GM06990 (cell line): ENCODE measurements at regions not wholly inside any gene's neighbourhood (a gene's known extent, or its start where the extent isn't known, plus 50 kb on each side); places are given as distances from the start of the nearest gene placed in this dataset.

Experiments used
- DNase-seq: peaks from one replicate; pipeline ENCODE4 v3.0.0-alpha.2; 2011; ENCODE audit not compliant: insufficient read length; ENCODE audit errors: extremely low read depth
- H3K27me3 ChIP-seq: replicated peaks from 2 replicates; pipeline ENCODE4 v1.6.0; 2011; ENCODE audit warnings: low read length; ENCODE audit not compliant: control insufficient read depth, insufficient read depth
- H3K36me3 ChIP-seq: 2 replicates; pipeline ENCODE4 v1.5.1; 2011; ENCODE audit warnings: low read length; ENCODE audit not compliant: control insufficient read depth, insufficient read depth
- H3K4me3 ChIP-seq: replicated peaks from 2 replicates; pipeline ENCODE4 v1.5.1; 2011; ENCODE audit warnings: low read depth, mild to moderate bottlenecking, control low read depth, low read length
- TF ChIP-seq, protein P1 (sequence below): IDR thresholded peaks from 2 replicates; pipeline ENCODE4 v1.5.1; 2011; ENCODE audit warnings: low read length, control low read depth, mild to moderate bottlenecking, inconsistent platforms; ENCODE audit not compliant: insufficient read depth, poor library complexity, severe bottlenecking

GRCh38 chr6:170151804-170152123, 139.1 kb downstream of the DLL1 start:
- Histone ChIP-seq H3K27me3 (no peaks in the 10 kb centered on the region), H3K4me3 (no peak overlapping the region)
- TF ChIP-seq, protein P1, sequence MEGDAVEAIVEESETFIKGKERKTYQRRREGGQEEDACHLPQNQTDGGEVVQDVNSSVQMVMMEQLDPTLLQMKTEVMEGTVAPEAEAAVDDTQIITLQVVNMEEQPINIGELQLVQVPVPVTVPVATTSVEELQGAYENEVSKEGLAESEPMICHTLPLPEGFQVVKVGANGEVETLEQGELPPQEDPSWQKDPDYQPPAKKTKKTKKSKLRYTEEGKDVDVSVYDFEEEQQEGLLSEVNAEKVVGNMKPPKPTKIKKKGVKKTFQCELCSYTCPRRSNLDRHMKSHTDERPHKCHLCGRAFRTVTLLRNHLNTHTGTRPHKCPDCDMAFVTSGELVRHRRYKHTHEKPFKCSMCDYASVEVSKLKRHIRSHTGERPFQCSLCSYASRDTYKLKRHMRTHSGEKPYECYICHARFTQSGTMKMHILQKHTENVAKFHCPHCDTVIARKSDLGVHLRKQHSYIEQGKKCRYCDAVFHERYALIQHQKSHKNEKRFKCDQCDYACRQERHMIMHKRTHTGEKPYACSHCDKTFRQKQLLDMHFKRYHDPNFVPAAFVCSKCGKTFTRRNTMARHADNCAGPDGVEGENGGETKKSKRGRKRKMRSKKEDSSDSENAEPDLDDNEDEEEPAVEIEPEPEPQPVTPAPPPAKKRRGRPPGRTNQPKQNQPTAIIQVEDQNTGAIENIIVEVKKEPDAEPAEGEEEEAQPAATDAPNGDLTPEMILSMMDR, result no peak

DNA sequence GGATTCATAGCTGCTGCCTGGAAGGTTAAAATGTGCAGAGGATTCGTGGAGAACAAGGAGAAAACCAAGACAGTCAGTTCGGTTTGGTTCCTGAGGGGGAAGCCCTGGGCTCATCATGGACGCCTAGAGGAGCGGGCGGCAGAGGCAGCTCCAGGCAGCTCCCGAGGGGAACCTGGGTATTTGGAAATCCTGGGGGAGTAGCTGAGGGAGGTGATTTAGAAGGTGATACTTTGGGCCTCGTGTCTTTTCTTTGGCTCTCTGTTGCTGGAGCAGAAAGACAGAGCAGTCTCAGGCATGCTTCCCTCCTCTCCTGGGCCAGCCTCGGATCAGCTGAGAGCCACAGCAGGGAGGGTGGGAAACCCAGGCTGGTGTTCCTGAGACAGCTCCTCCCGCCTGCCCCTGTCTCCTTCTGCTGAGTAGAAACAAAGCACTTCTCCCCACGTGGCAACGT, 139.5 kb downstream of the DLL1 start:
- H3K27me3 ChIP-seq, result no peaks in the 10 kb centered on the region
- no peak overlapping the region for H3K4me3 ChIP-seq
- TF ChIP-seq, protein P1, result no peak
- H3K36me3 ChIP-seq, result no peaks in the 10 kb centered on the region
- DNase-seq, result no peak

More at GRCh38 chr6:170151804-170152123, 139.1 kb downstream of the DLL1 start:
- no peak for DNase-seq
- no peaks in the 10 kb centered on the region for H3K36me3 ChIP-seq

DNA sequence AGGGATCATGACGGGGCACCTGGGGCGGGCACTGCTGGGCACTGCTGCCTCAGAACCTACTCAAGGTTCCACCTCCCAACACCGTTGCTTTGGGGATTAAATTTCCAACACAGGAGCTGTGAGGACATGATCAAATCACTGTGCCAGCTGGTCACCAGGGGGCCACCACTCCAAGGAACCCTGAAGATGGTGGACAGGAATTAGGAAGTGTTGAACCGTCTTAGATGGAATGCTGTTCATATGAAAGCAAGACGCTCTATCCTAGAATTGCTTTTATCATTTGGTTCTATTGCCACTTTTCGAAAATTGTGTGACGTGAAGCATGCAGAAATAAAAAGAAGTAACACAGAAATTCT, 140.3 kb downstream of the DLL1 start:
- H3K4me3 ChIP-seq, result no peak overlapping the region
- TF ChIP-seq, protein P1, result no peak
- no peak for DNase-seq
- H3K27me3 ChIP-seq, result no peaks in the 10 kb centered on the region
- H3K36me3 ChIP-seq, result no peaks in the 10 kb centered on the region

GRCh38 chr6:170149681-170150589, 140.9 kb downstream of the DLL1 start:
- TF ChIP-seq, protein P1, result no peak
- Histone ChIP-seq H3K36me3 (no peaks in the 10 kb centered on the region), H3K27me3 (no peaks in the 10 kb centered on the region), H3K4me3 (no peak overlapping the region)
- DNase-seq, result no peak

GRCh38 chr6:170148709-170149470, 142.0 kb downstream of the DLL1 start:
- TF ChIP-seq, protein P1, result no peak
- no peaks in the 10 kb centered on the region for H3K27me3 ChIP-seq
- H3K36me3 ChIP-seq, result no peaks in the 10 kb centered on the region
- no peak overlapping the region for H3K4me3 ChIP-seq
- DNase-seq, result no peak
